NB4 (cell line): ENCODE measurements at regions not wholly inside any gene's neighbourhood (a gene's known extent, or its start where the extent isn't known, plus 50 kb on each side); places are given as distances from the start of the nearest gene placed in this dataset.

Experiments used
- DNase-seq: peaks from one replicate; pipeline ENCODE4 v3.0.0; 2010; ENCODE audit warnings: low read depth
- H3K4me3 ChIP-seq: one replicate; pipeline ENCODE4 v1.5.1; 2011; ENCODE audit warnings: mild to moderate bottlenecking, low read depth, low read length, moderate library complexity
- CTCF ChIP-seq: IDR thresholded peaks from one replicate; pipeline ENCODE4 v1.5.1; 2012; ENCODE audit warnings: low read depth, low read length
- MAX ChIP-seq: IDR thresholded peaks from 2 replicates; pipeline ENCODE4 v1.6.1; 2011; ENCODE audit warnings: low read depth, low read length
- MYC ChIP-seq: IDR thresholded peaks from 2 replicates; pipeline ENCODE4 v1.6.1; 2011; ENCODE audit warnings: low read depth, low read length
- POLR2A ChIP-seq: IDR thresholded peaks from 2 replicates; pipeline ENCODE4 v1.6.1; 2011; ENCODE audit warnings: mild to moderate bottlenecking; ENCODE audit not compliant: insufficient read length; ENCODE audit errors: extremely low read depth

- no peak for DNase-seq
- no peak for TF ChIP-seq MYC
- no peak for TF ChIP-seq POLR2A
- TF ChIP-seq MAX, result no peak
- no peak for TF ChIP-seq CTCF
- no peak overlapping the region for H3K4me3 ChIP-seq
Measured at GRCh38 chr11:114988644-114989043, 310.3 kb downstream of the NXPE2 start.

GRCh38 chr11:114989536-114989935 is 311.2 kb downstream of the NXPE2 start:
- TF ChIP-seq POLR2A (no peak), MAX (no peak), MYC (no peak), CTCF (no peak)
- no peak overlapping the region for H3K4me3 ChIP-seq
- DNase-seq, result no peak

GRCh38 chr11:115005663-115006062 is 327.3 kb downstream of the NXPE2 start:
- no peak overlapping the region for H3K4me3 ChIP-seq
- TF ChIP-seq MYC, result no peak
- TF ChIP-seq POLR2A, result no peak
- no peak for TF ChIP-seq MAX
- no peak for TF ChIP-seq CTCF
- DNase-seq, result no peak

- no peak for DNase-seq
- TF ChIP-seq POLR2A (no peak), CTCF (no peak), MYC (no peak), MAX (no peak)
Measured at GRCh38 chr11:115007851-115008250, 329.5 kb downstream of the NXPE2 start.

GRCh38 chr11:115008799-115009198 is 330.5 kb downstream of the NXPE2 start:
- H3K4me3 ChIP-seq, result no peak overlapping the region
- DNase-seq, result no peak
- TF ChIP-seq MAX, result no peak
- TF ChIP-seq CTCF, result no peak
- TF ChIP-seq MYC, result no peak
- no peak for TF ChIP-seq POLR2A

More at GRCh38 chr11:115007851-115008250, 329.5 kb downstream of the NXPE2 start:
- H3K4me3 ChIP-seq, result no peak overlapping the region

- no peak overlapping the region for H3K4me3 ChIP-seq
- TF ChIP-seq POLR2A (no peak), MAX (no peak), CTCF (no peak)
- DNase-seq, result no peak
Measured at GRCh38 chr11:115017529-115017928, 339.2 kb downstream of the NXPE2 start.
